Mucosa of gallbladder (tissue), 1 donor: ENCODE measurements at regions not wholly inside any gene's neighbourhood (a gene's known extent, or its start where the extent isn't known, plus 50 kb on each side); places are given as distances from the start of the nearest gene placed in this dataset.

Source experiments
- DNase-seq: peaks from one replicate; pipeline ENCODE4 v3.0.0-alpha.2; 2020; ENCODE audit warnings: low spot score
- donor health status: DM: no; HTN: no; CAD: no.

GRCh38 chr11:134477486-134477885 is 65.4 kb upstream of the B3GAT1 start:
- DNase-seq: no peak

- DNase-seq: no peak
These were observed 64.5 kb upstream of the B3GAT1 start for GRCh38 chr11:134476435-134477021.

- DNase-seq: no peak
These were observed 63.9 kb upstream of the B3GAT1 start for GRCh38 chr11:134475951-134476350.

GRCh38 chr11:134474942-134475341 is 62.9 kb upstream of the B3GAT1 start:
- DNase-seq: no peak

GRCh38 chr11:134474070-134474860 is 62.2 kb upstream of the B3GAT1 start:
- no peak for DNase-seq

- no peak for DNase-seq
These were observed 59.8 kb upstream of the B3GAT1 start for GRCh38 chr11:134471716-134472455.

GRCh38 chr11:134471087-134471715 is 59.2 kb upstream of the B3GAT1 start:
- no peak for DNase-seq

GRCh38 chr11:134470238-134470637 is 58.2 kb upstream of the B3GAT1 start:
- DNase-seq: no peak

- DNase-seq: no peak
These were observed 57.6 kb upstream of the B3GAT1 start for GRCh38 chr11:134469627-134470026.

GRCh38 chr11:134468796-134469195 is 56.8 kb upstream of the B3GAT1 start:
- DNase-seq: no peak

GRCh38 chr11:134468081-134468668 is 56.1 kb upstream of the B3GAT1 start:
- DNase-seq: no peak

- DNase-seq: peak; percentile 21
These were observed 54.8 kb upstream of the B3GAT1 start for GRCh38 chr11:134466610-134467567.

GRCh38 chr11:134466156-134466555 is 54.1 kb upstream of the B3GAT1 start:
- no peak for DNase-seq

- no peak for DNase-seq
These were observed 53.1 kb upstream of the B3GAT1 start for GRCh38 chr11:134464981-134465730.

- DNase-seq: no peak
These were observed 52.2 kb upstream of the B3GAT1 start for GRCh38 chr11:134464196-134464595.

- DNase-seq: no peak
These were observed 51.7 kb upstream of the B3GAT1 start for GRCh38 chr11:134463716-134464115.
